Frontal cortex (tissue), 3 donors: ENCODE measurements at regions not wholly inside any gene's neighbourhood (a gene's known extent, or its start where the extent isn't known, plus 50 kb on each side); places are given as distances from the start of the nearest gene placed in this dataset.
"Not testable (repeated sequence)": the region's sequence is repeated elsewhere in the genome, so short reads cannot be mapped to it uniquely, and the experiment has no call there.

Experiments
- DNase-seq, 2 donors: peaks; one replicate each; pipeline ENCODE4 v3.0.0; 2012; ENCODE audit warnings: low spot score in 2 of 2
- FAIRE-seq: peaks from 2 replicates; lab custom pipeline; 2012; peaks lifted over from hg19 to GRCh38; lab: Jason Lieb, UNC
- donor health status: control.
- donor health status: control.
- donor health status: control.

- FAIRE-seq, result no peak
- DNase-seq, result no peak
These were observed 162.4 kb upstream of the TMEM260 start for GRCh38 chr14:56417173-56417572.

GRCh38 chr14:56419750-56420149 lies 159.8 kb upstream of the TMEM260 start:
- DNase-seq, result no peak
- no peak for FAIRE-seq

GRCh38 chr14:56422221-56422620 lies 157.4 kb upstream of the TMEM260 start:
- FAIRE-seq, result no peak

GRCh38 chr14:56422703-56423213 lies 156.8 kb upstream of the TMEM260 start:
- peak; percentile 20 to 46 for DNase-seq

More at GRCh38 chr14:56422221-56422620, 157.4 kb upstream of the TMEM260 start:
- DNase-seq, result no peak

DNA sequence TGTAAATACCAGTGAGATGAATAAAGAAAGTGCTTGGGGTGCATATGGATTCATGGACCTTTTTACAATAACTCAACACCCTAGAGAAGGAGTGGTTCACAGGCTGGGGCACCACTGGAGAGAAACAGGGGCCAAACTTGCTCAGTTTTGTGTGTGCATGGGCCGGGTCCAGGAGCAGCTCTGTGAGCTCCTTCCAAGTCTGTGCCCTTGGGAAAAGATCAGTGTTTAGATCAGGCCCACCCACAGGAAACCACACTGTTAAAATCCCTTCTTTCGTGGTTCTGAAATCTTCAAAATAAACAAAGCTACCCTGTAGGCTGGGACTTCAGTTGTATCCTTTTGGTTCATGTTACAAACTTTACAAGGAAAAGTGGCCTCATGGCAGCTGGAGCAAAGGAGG lies 156.1 kb upstream of the TMEM260 start:
- FAIRE-seq (no peak), DNase-seq (no peak)

More at GRCh38 chr14:56422703-56423213, 156.8 kb upstream of the TMEM260 start:
- FAIRE-seq, result no peak

GRCh38 chr14:56431013-56431412 lies 148.6 kb upstream of the TMEM260 start:
- no peak for FAIRE-seq

GRCh38 chr14:56449670-56450213 lies 129.9 kb upstream of the TMEM260 start:
- DNase-seq, result no peak

More at GRCh38 chr14:56431013-56431412, 148.6 kb upstream of the TMEM260 start:
- DNase-seq, result no peak

DNA sequence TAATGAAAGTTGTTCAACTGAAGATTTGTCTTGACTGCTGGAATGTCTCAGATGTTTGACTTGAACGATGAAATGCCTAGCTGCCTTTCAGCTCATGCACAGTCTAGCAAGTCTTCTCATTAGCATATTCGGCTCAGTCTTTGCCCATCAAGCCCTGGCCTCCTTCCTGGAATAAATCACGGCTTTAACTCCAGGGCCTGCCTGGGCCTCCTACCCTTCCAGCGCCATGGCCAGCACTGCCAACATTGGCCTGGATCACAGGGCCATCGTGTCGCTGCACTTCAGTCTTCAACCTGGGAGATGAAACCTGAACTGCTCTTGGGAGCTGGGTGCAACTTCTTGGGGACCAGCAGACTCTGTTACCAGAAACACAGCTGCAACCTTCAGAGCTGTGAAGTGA lies 126.7 kb upstream of the TMEM260 start:
- FAIRE-seq (no peak), DNase-seq (no peak)

More at GRCh38 chr14:56449670-56450213, 129.9 kb upstream of the TMEM260 start:
- no peak for FAIRE-seq

DNA sequence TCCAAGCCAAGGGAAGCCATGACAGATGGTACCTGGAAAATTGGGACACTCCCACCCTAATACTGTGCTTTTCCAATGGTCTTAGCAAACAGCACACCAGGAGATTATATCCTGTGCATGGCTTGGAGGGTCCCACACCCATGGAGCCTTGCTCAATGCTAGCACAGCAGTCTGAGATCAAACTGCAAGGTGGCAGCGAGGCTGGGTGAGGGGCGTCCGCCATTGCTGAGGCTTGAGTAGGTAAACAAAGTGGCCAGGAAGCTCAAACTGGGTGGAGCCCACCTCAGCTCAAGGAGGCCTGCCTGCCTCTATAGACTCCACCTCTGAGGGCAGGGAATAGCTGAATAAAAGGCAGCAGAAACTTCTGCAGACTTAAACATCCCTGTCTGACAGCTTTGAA lies 124.9 kb upstream of the TMEM260 start:
- not testable (repeated sequence) for DNase-seq, FAIRE-seq

DNA sequence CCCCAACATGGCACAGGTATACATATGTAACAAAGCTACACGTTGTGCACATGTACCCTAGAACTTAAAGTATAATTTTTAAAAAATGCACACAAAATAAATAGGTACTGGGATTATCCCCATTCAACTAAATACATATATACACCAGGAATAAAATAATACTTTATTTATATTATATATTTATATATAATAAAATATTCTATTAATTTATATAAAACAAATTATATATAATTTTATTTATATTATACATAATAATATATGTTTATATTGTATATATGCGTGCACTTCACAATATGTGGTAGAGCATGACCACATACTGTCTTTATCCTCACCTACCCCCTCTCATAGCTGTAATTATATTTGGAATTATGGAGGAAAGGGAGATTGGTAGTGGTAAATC lies 119.1 kb upstream of the TMEM260 start:
- no peak for DNase-seq
- FAIRE-seq, result no peak

GRCh38 chr14:56461276-56462275 lies 118.0 kb upstream of the TMEM260 start:
- no peak for FAIRE-seq

GRCh38 chr14:56463271-56463890 lies 116.2 kb upstream of the TMEM260 start:
- DNase-seq (no peak), FAIRE-seq (no peak)

More at GRCh38 chr14:56461276-56462275, 118.0 kb upstream of the TMEM260 start:
- DNase-seq, result no peak

DNA sequence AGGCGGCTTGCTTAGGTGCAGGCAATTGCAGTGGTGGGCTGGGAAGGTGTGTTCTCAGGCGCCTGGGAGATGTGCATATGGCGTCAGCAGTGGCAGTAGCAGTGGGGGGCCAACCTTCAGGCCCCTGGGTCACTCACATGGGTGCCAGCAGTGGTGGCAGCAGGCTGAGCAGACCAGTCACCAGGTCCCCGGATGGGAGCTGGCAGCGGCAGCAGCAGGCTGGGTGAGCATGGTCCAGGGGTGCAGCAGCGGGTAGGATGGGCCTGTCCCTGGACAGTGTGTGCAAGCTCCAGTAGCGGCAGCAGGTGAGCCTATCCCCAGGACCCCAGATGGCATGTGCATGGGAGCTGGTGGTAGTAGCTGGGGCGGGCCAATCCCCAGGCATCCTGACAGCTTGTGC lies 108.5 kb upstream of the TMEM260 start:
- DNase-seq, result no peak
- no peak for FAIRE-seq

GRCh38 chr14:56474419-56475022 lies 105.1 kb upstream of the TMEM260 start:
- peak in 1 of 2 donors; percentile 32 for DNase-seq
- FAIRE-seq, result peak; percentile 28

- DNase-seq (no peak), FAIRE-seq (no peak)
These were observed 97.2 kb upstream of the TMEM260 start for GRCh38 chr14:56482310-56482911.

- DNase-seq, result no peak
- FAIRE-seq, result no peak
These were observed 92.4 kb upstream of the TMEM260 start for GRCh38 chr14:56487090-56487667.

- DNase-seq, result no peak
- no peak for FAIRE-seq
These were observed 91.8 kb upstream of the TMEM260 start for GRCh38 chr14:56487761-56488160.

DNA sequence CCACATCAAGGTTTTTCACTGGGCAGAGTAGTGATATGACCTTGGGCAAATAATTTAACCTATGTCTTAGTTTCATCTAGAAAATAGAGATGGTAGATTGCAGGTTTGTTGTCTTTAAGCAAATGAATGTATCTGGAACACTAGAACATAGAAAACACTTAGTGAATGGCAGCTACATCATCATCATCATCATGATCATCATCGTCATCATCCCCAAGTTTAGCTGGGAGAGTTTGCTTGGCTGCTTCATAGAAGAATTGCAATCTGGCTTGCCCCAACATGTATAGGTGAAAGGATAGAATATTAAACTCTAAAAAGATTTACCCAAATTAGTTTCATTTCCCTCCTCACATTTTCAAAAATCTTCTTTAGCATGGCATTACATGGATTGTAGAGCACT lies 91.3 kb upstream of the TMEM260 start:
- DNase-seq (no peak), FAIRE-seq (no peak)

DNA sequence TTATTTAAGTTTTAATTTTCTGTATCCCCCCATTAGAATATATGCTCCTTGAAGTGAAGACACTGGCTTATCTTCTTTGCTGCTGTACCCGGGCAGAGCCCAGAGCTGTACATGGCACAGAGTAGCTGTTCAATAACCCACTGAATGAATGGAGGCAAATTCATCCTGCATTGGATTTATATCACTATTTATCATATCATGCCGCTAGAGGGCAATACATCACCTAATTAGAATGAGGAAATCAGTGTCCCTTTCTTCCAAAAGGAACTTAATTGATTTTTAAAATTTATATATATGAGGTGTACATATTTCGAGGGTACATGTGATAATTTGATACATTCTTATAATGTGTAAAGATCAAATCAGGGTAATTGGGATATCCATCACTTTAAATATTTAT lies 89.2 kb upstream of the TMEM260 start:
- FAIRE-seq (peak; percentile 74), DNase-seq (no peak)
